ENCODE measurements at regions not wholly inside any gene's neighbourhood (a gene's known extent, or its start where the extent isn't known, plus 50 kb on each side); places are given as distances from the start of the nearest gene placed in this dataset.

- no peak for TF ChIP-seq CTCF (conservative IDR thresholded peaks at IDR 0.05)
- TF ChIP-seq ZFX (IDR thresholded peaks at IDR 0.05), result no peak
Measured at GRCh38 chr9:104302775-104303174, 201.3 kb upstream of the OR13F1 start.

All from C4-2B (cell line).